Right lobe of liver (tissue), 6 donors: ENCODE measurements at regions not wholly inside any gene's neighbourhood (a gene's known extent, or its start where the extent isn't known, plus 50 kb on each side); places are given as distances from the start of the nearest gene placed in this dataset.
A peak's percentile ranks its signal among the peaks of the same experiment; 100 is the strongest.
"Not testable (repeated sequence)": the region's sequence is repeated elsewhere in the genome, so short reads cannot be mapped to it uniquely, and the experiment has no call there.

Experiments used
- ATAC-seq, 4 donors: fragments of 200-7000 bp; cut with Tn5 transposase; one replicate each; pipeline ENCODE4 v1.9.1; 2020; ENCODE audit warnings: mild to moderate bottlenecking in 4 of 4, moderate library complexity in 4 of 4
- DNase-seq, 3 donors: peaks; one replicate each; pipeline ENCODE4 v3.0.0-alpha.2; 2020
- H3K27ac ChIP-seq, 3 donors: fragments of 200-600 bp; one replicate each; pipeline ENCODE4 v1.8.0; 2022
- H3K27me3 ChIP-seq, 2 donors: fragments of 200-600 bp; one replicate each; pipeline ENCODE4 v1.8.0; 2022
- H3K36me3 ChIP-seq, 4 donors: fragments of 200-600 bp; sonication (generic) in 1 of 4; one replicate each; pipeline versions ENCODE4 v1.5.1 to v1.8.0; 2017 to 2022; ENCODE audit warnings: control low read depth in 1 of 4
- H3K4me1 ChIP-seq, 4 donors: fragments of 200-600 bp; sonication (generic) in 1 of 4; one replicate each; pipeline versions ENCODE4 v1.5.1 to v1.8.0; 2017 to 2022; ENCODE audit warnings: control low read depth in 1 of 4
- H3K4me3 ChIP-seq, 3 donors: fragments of 200-600 bp; one replicate each; pipeline ENCODE4 v1.8.0; 2022
- H3K9me3 ChIP-seq, 4 donors: fragments of 200-600 bp; sonication (generic) in 1 of 4; one replicate each; pipeline versions ENCODE4 v1.5.1 to v1.8.0; 2017 to 2022; ENCODE audit warnings: control low read depth in 1 of 4
- CTCF ChIP-seq, 4 donors: fragments of 200-600 bp in 3 of 4; fragments of 450-650 bp in 1 of 4; IDR thresholded peaks; one replicate each; pipeline versions ENCODE4 v1.5.1 to v1.8.0; 2016 to 2022; ENCODE audit warnings: antibody characterized with exemption in 4 of 4, mild to moderate bottlenecking in 2 of 4
- POLR2A ChIP-seq: fragments of 450-650 bp; IDR thresholded peaks from one replicate; pipeline ENCODE4 v1.6.1; 2017; ENCODE audit warnings: antibody characterized with exemption, mild to moderate bottlenecking
- WGBS: methylation state at CpG from one replicate; pipeline ENCODE4 v1.1.6; 2018; ENCODE audit warnings: low coverage, low lambda C conversion rate; ENCODE audit not compliant: insufficient coverage; ENCODE audit errors: missing lambda C conversion rate; 5-methylcytosine and 5-hydroxymethylcytosine counted together
- intact Hi-C, 2 donors: fragments of 100-400 bp; cut with DNase I; formaldehyde crosslinking; loops; one replicate each; pipeline versions ENCODE4 v1.11.2 to v1.14.1; 2022
- donor health status: DM: no; HTN: yes; CAD: no.
- donor health status: DM: no; HTN: no; CAD: no.
- donor health status: DM: no; HTN: no; CAD: no.
- donor health status: DM: no; HTN: yes; CAD: no.
- donor health status: DM: no; HTN: yes; CAD: no.

GRCh38 chr6:5838656-5839396, 167.9 kb downstream of the NRN1 start:
- TF ChIP-seq CTCF (IDR thresholded peaks at IDR 0.05) (no peak), POLR2A (no peak)
- intact Hi-C loops = no loop called here
- no peaks in the 10 kb centered on the region for H3K9me3 ChIP-seq
- H3K4me1 ChIP-seq = no peaks in the 10 kb centered on the region
- H3K27me3 ChIP-seq = no peaks in the 10 kb centered on the region
- no peak overlapping the region for H3K27ac ChIP-seq
- no peak for ATAC-seq
- no peak overlapping the region for H3K4me3 ChIP-seq
- DNase-seq = no peak
- H3K36me3 ChIP-seq = no peaks in the 10 kb centered on the region
- 63% methylated on average over 7 of the region's 8 CpGs for WGBS

GRCh38 chr6:5837323-5837722, 169.4 kb downstream of the NRN1 start:
- Histone ChIP-seq H3K4me1 (no peaks in the 10 kb centered on the region), H3K4me3 (no peak overlapping the region), H3K27me3 (no peaks in the 10 kb centered on the region), H3K36me3 (no peaks in the 10 kb centered on the region), H3K27ac (no peak overlapping the region), H3K9me3 (no peaks in the 10 kb centered on the region)
- ATAC-seq (no peak), DNase-seq (no peak)
- 90% methylated on average over 4 of the region's 9 CpGs for WGBS
- TF ChIP-seq POLR2A = no peak
- TF ChIP-seq CTCF (IDR thresholded peaks at IDR 0.05) = no peak
- intact Hi-C loops = no loop called here

GRCh38 chr6:5836597-5836996, 170.1 kb downstream of the NRN1 start:
- H3K27ac ChIP-seq, H3K27me3 ChIP-seq, H3K9me3 ChIP-seq, H3K4me1 ChIP-seq, intact Hi-C loops, H3K36me3 ChIP-seq, H3K4me3 ChIP-seq, DNase-seq, ATAC-seq: not testable (repeated sequence)
- 86% methylated on average over 1 of the region's 5 CpGs for WGBS

GRCh38 chr6:5833120-5833519, 173.6 kb downstream of the NRN1 start:
- H3K27ac ChIP-seq = no peak overlapping the region
- H3K4me1 ChIP-seq = no peaks in the 10 kb centered on the region
- TF ChIP-seq POLR2A = no peak
- TF ChIP-seq CTCF (IDR thresholded peaks at IDR 0.05) = no peak
- intact Hi-C loops = no loop called here
- no peak for DNase-seq
- H3K9me3 ChIP-seq = no peaks in the 10 kb centered on the region
- no peaks in the 10 kb centered on the region for H3K27me3 ChIP-seq
- 71% methylated on average over 3 of the region's 3 CpGs for WGBS
- no peak for ATAC-seq
- H3K4me3 ChIP-seq = no peak overlapping the region
- no peaks in the 10 kb centered on the region for H3K36me3 ChIP-seq

- H3K27me3 ChIP-seq = no peaks in the 10 kb centered on the region
- ATAC-seq = no peak
Measured at GRCh38 chr6:5832668-5833067, 174.1 kb downstream of the NRN1 start.

GRCh38 chr6:5831219-5831862, 175.4 kb downstream of the NRN1 start:
- H3K36me3 ChIP-seq, H3K27ac ChIP-seq, H3K4me3 ChIP-seq, intact Hi-C loops, DNase-seq, H3K27me3 ChIP-seq, H3K4me1 ChIP-seq, H3K9me3 ChIP-seq: not testable (repeated sequence)
- ATAC-seq = peak; percentile 48 to 75 (median 52)
- 44% methylated on average over 4 of the region's 8 CpGs for WGBS

More at GRCh38 chr6:5832668-5833067, 174.1 kb downstream of the NRN1 start:
- no peaks in the 10 kb centered on the region for H3K4me1 ChIP-seq
- TF ChIP-seq CTCF (IDR thresholded peaks at IDR 0.05) (no peak), POLR2A (no peak)
- H3K9me3 ChIP-seq = no peaks in the 10 kb centered on the region
- no peak overlapping the region for H3K27ac ChIP-seq
- H3K36me3 ChIP-seq = no peaks in the 10 kb centered on the region
- WGBS = 100% methylated on average over 2 of the region's 3 CpGs
- no peak overlapping the region for H3K4me3 ChIP-seq
- no peak for DNase-seq
- intact Hi-C loops = no loop called here
